ENCODE measurements at regions not wholly inside any gene's neighbourhood (a gene's known extent, or its start where the extent isn't known, plus 50 kb on each side); places are given as distances from the start of the nearest gene placed in this dataset.

GRCh38 chr1:218811497-218811896 is 362.2 kb upstream of the LYPLAL1 start:
- H3K36me3 ChIP-seq: no peaks in the 10 kb centered on the region
- ATAC-seq: peak in 1 of 4 donors; percentile 47

GRCh38 chr1:218812360-218812759 is 361.3 kb upstream of the LYPLAL1 start:
- H3K27ac ChIP-seq: no peak overlapping the region
- H3K36me3 ChIP-seq: no peaks in the 10 kb centered on the region
- H3K27me3 ChIP-seq: no peaks in the 10 kb centered on the region
- H3K9me3 ChIP-seq: no peaks in the 10 kb centered on the region
- H3K4me1 ChIP-seq: no peaks in the 10 kb centered on the region
- DNase-seq (no peak), ATAC-seq (peak in 1 of 4 donors; percentile 42), FAIRE-seq (no peak)
- no peak for TF ChIP-seq CTCF (IDR thresholded peaks at IDR 0.05)
- 37 to 41% methylated on average over 6 of the region's 6 CpGs for WGBS, 2 donors
- intact Hi-C loops (cut with DNase I): no loop called here
- no peak overlapping the region for H3K4me3 ChIP-seq

More at GRCh38 chr1:218811497-218811896, 362.2 kb upstream of the LYPLAL1 start:
- Histone ChIP-seq H3K27ac (no peak overlapping the region), H3K9me3 (no peaks in the 10 kb centered on the region), H3K4me3 (no peak overlapping the region), H3K27me3 (no peaks in the 10 kb centered on the region), H3K4me1 (no peaks in the 10 kb centered on the region)
- TF ChIP-seq CTCF (IDR thresholded peaks at IDR 0.05): no peak
- WGBS, 2 donors: 67 to 70% methylated on average over 1 of the region's 1 CpG
- no peak for DNase-seq
- FAIRE-seq: no peak
- intact Hi-C loops (cut with DNase I): no loop called here

- Histone ChIP-seq H3K9me3 (no peaks in the 10 kb centered on the region), H3K4me1 (no peaks in the 10 kb centered on the region), H3K27ac (no peak overlapping the region), H3K4me3 (no peak overlapping the region), H3K27me3 (no peaks in the 10 kb centered on the region), H3K36me3 (no peaks in the 10 kb centered on the region)
- DNase-seq: no peak
- 75 to 94% methylated on average over 1 of the region's 1 CpG for WGBS, 2 donors
- intact Hi-C loops (cut with DNase I): no loop called here
- TF ChIP-seq CTCF (IDR thresholded peaks at IDR 0.05): no peak
- ATAC-seq: no peak
- no peak for FAIRE-seq
These were observed 360.4 kb upstream of the LYPLAL1 start for GRCh38 chr1:218813237-218813636.

- FAIRE-seq (no peak), DNase-seq (no peak), ATAC-seq (no peak)
- Histone ChIP-seq H3K4me1 (no peaks in the 10 kb centered on the region), H3K9me3 (no peaks in the 10 kb centered on the region), H3K27me3 (no peaks in the 10 kb centered on the region), H3K36me3 (no peaks in the 10 kb centered on the region), H3K27ac (no peak overlapping the region), H3K4me3 (no peak overlapping the region)
- no peak for TF ChIP-seq CTCF (IDR thresholded peaks at IDR 0.05)
- intact Hi-C loops (cut with DNase I): no loop called here
- WGBS, 2 donors: 74 to 89% methylated on average over 2 of the region's 2 CpGs
These were observed 358.6 kb upstream of the LYPLAL1 start for GRCh38 chr1:218815076-218815475.

GRCh38 chr1:218817071-218817470 is 356.6 kb upstream of the LYPLAL1 start:
- no peak for DNase-seq
- intact Hi-C loops (cut with DNase I): no loop called here
- Histone ChIP-seq H3K9me3 (no peaks in the 10 kb centered on the region), H3K4me1 (no peaks in the 10 kb centered on the region), H3K27me3 (no peaks in the 10 kb centered on the region), H3K36me3 (no peaks in the 10 kb centered on the region), H3K4me3 (no peak overlapping the region), H3K27ac (no peak overlapping the region)
- no peak for ATAC-seq
- TF ChIP-seq CTCF (IDR thresholded peaks at IDR 0.05): no peak
- WGBS, 2 donors: 78 to 85% methylated on average over 4 of the region's 4 CpGs
- FAIRE-seq: no peak

Data from pancreas (tissue), 10 donors.